Ascending aorta (tissue), 2 donors: ENCODE measurements at regions not wholly inside any gene's neighbourhood (a gene's known extent, or its start where the extent isn't known, plus 50 kb on each side); places are given as distances from the start of the nearest gene placed in this dataset.

ENCODE experiments used
- DNase-seq, 2 donors: peaks; one replicate each; pipeline ENCODE4 v3.0.0-alpha.2; 2019; ENCODE audit warnings: low spot score in 2 of 2
- H3K27ac ChIP-seq, 2 donors: fragments of 200-600 bp; sonication (generic); one replicate each; pipeline ENCODE4 v1.5.1; 2016 to 2017; ENCODE audit warnings: mild to moderate bottlenecking in 1 of 2
- H3K27me3 ChIP-seq: fragments of 200-600 bp; sonication (generic); one replicate; pipeline ENCODE4 v1.5.1; 2017
- H3K36me3 ChIP-seq, 2 donors: fragments of 200-600 bp; sonication (generic); one replicate each; pipeline ENCODE4 v1.5.1; 2016
- H3K4me1 ChIP-seq, 2 donors: fragments of 200-600 bp; sonication (generic); one replicate each; pipeline ENCODE4 v1.5.1; 2016 to 2017; ENCODE audit warnings: mild to moderate bottlenecking in 1 of 2
- H3K4me3 ChIP-seq, 2 donors: fragments of 200-600 bp; sonication (generic); one replicate each; pipeline ENCODE4 v1.5.1; 2016 to 2017; ENCODE audit warnings: mild to moderate bottlenecking in 1 of 2
- H3K9me3 ChIP-seq, 2 donors: fragments of 200-600 bp; sonication (generic); one replicate each; pipeline ENCODE4 v1.5.1; 2016
- CTCF ChIP-seq, 3 experiments: fragments of 200-600 bp in 2 of 3; fragments of 450-650 bp in 1 of 3; sonication (generic) in 2 of 3; IDR thresholded peaks; one replicate each; pipeline ENCODE4 v1.5.1; 2016 to 2019; ENCODE audit warnings: antibody characterized with exemption in 3 of 3, mild to moderate bottlenecking in 1 of 3, moderate library complexity in 1 of 3
- intact Hi-C: fragments of 100-400 bp; cut with DNase I; formaldehyde crosslinking; loops from one replicate; pipeline ENCODE4 v1.15.1; 2023

DNA sequence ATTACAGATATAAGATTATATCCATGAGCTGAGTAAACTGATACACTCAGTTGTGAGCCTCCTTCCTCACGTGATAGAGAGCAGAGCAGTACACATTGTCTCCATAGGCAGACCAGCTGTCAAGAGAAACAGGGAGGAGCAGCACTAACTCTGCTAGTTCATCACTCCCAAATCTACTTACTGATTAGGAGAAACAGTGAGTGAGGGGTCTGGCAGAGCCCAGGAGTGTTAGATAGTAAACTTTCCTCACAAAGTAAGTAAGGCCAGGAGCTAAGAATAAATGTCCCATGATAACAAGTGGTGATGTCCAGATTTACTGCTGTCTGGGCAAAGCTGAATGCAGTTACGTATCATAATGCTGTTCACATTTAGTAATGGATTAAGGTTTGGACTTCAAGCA lies 168.6 kb upstream of the KCNK2 start:
- Histone ChIP-seq H3K27me3 (no peaks in the 10 kb centered on the region), H3K9me3 (no peaks in the 10 kb centered on the region), H3K27ac (no peak overlapping the region), H3K4me3 (no peak overlapping the region), H3K36me3 (no peaks in the 10 kb centered on the region), H3K4me1 (no peaks in the 10 kb centered on the region)
- no peak for DNase-seq
- intact Hi-C loops: no loop called here
- no peak for TF ChIP-seq CTCF (IDR thresholded peaks at IDR 0.05)

GRCh38 chr1:214917081-214917635 lies 165.4 kb upstream of the KCNK2 start:
- DNase-seq: no peak
- H3K4me3 ChIP-seq: no peak overlapping the region
- TF ChIP-seq CTCF (IDR thresholded peaks at IDR 0.05): no peak

DNA sequence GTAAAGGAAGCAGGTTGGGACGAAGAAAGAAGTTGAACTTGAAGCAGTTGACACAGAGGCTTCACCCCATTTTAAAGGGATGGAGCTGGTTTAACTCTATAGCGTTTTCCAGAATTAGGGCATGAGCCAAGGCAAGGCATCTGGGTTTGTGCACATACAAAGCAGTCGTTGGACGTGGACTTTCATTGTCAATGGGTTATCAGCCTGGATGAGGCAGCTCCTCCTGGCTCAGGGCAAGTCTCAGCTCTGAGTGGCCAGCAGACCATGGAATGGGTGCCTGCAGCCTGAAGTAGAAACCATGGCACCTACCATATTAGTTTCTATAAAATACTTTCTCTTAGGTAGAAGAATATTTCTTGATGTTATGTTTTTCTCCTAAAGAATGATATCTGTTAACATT lies 163.8 kb upstream of the KCNK2 start:
- TF ChIP-seq CTCF (IDR thresholded peaks at IDR 0.05): no peak
- Histone ChIP-seq H3K27me3 (no peaks in the 10 kb centered on the region), H3K4me3 (no peak overlapping the region), H3K4me1 (no peaks in the 10 kb centered on the region), H3K27ac (no peak overlapping the region), H3K9me3 (no peaks in the 10 kb centered on the region), H3K36me3 (no peaks in the 10 kb centered on the region)
- DNase-seq: no peak
- intact Hi-C loops: no loop called here

More at GRCh38 chr1:214917081-214917635, 165.4 kb upstream of the KCNK2 start:
- Histone ChIP-seq H3K27ac (no peak overlapping the region), H3K4me1 (no peaks in the 10 kb centered on the region), H3K27me3 (no peaks in the 10 kb centered on the region), H3K9me3 (no peaks in the 10 kb centered on the region), H3K36me3 (no peaks in the 10 kb centered on the region)
- intact Hi-C loops: no loop called here

DNA sequence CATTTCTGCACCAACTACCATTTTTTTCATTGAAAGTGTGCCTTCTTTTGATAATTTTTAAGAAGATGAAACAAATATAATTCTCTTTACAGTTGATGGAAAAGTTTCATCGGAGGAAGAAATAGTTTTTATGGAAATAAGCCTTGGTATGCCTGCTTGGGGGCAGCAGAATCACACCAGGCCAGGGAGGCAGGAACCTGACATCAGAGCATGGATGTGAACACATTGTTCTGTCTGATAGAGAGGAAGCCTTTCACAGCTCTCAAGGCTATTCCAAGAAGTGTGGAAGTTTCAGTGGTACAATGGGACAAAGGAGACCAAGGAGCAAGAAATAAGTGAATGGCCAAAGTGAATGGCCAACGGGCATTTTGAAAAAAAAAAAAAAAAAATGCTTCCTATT lies 162.2 kb upstream of the KCNK2 start:
- H3K4me1 ChIP-seq: no peaks in the 10 kb centered on the region
- DNase-seq: no peak
- no peak for TF ChIP-seq CTCF (IDR thresholded peaks at IDR 0.05)
- no peaks in the 10 kb centered on the region for H3K36me3 ChIP-seq
- H3K4me3 ChIP-seq: no peak overlapping the region
- no peaks in the 10 kb centered on the region for H3K9me3 ChIP-seq
- intact Hi-C loops: no loop called here
- no peaks in the 10 kb centered on the region for H3K27me3 ChIP-seq
- H3K27ac ChIP-seq: no peak overlapping the region

- intact Hi-C loops: no loop called here
- Histone ChIP-seq H3K9me3 (no peaks in the 10 kb centered on the region), H3K27me3 (no peaks in the 10 kb centered on the region), H3K27ac (no peak overlapping the region), H3K4me1 (no peaks in the 10 kb centered on the region), H3K36me3 (no peaks in the 10 kb centered on the region), H3K4me3 (no peak overlapping the region)
- no peak for TF ChIP-seq CTCF (IDR thresholded peaks at IDR 0.05)
- no peak for DNase-seq
Measured at GRCh38 chr1:214923278-214923915, 159.1 kb upstream of the KCNK2 start.
